ENCODE measurements at regions not wholly inside any gene's neighbourhood (a gene's known extent, or its start where the extent isn't known, plus 50 kb on each side); places are given as distances from the start of the nearest gene placed in this dataset.

DNA sequence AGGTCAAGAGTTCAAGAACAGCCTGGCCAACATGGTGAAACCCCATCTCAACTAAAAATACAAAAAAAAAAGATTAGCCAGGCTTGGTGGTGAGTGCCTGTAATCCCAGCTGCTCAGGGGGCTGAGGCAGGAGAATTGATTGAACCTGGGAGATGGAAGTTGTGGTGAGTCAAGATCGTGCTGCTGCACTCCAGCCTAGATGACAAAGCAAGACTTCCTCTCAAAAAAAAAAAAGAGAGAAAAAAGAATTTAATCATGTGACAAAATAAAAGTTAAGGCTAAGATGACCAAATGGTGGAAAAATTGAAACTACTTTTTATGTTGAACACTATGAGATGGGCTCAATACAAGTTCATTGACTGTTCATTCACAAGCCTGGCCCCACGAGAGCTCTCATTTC lies 141.1 kb upstream of the WDR11 start:
- intact Hi-C loops (cut with DNase I): no loop called here
- Histone ChIP-seq H3K9me3 (no peaks in the 10 kb centered on the region), H3K36me3 (no peaks in the 10 kb centered on the region), H3K27ac (replicated peaks in 1 of 4) (no peak overlapping the region), H3K4me1 (no peaks in the 10 kb centered on the region), H3K4me3 (no peak overlapping the region), H3K27me3 (peaks cover 0 to 11% (median 0%) of the 10 kb centered on the region in 4 donors)
- WGBS: 65% methylated on average over 2 of the region's 2 CpGs
- DNase-seq (ENCODE audit: extremely low spot score): no peak
- TF ChIP-seq EP300 (IDR thresholded peaks at IDR 0.05) (no peak), POLR2A (IDR thresholded peaks at IDR 0.05; ENCODE audit: low read depth) (no peak), POLR2AphosphoS5 (IDR thresholded peaks at IDR 0.05) (no peak)
- TF ChIP-seq, protein P1, sequence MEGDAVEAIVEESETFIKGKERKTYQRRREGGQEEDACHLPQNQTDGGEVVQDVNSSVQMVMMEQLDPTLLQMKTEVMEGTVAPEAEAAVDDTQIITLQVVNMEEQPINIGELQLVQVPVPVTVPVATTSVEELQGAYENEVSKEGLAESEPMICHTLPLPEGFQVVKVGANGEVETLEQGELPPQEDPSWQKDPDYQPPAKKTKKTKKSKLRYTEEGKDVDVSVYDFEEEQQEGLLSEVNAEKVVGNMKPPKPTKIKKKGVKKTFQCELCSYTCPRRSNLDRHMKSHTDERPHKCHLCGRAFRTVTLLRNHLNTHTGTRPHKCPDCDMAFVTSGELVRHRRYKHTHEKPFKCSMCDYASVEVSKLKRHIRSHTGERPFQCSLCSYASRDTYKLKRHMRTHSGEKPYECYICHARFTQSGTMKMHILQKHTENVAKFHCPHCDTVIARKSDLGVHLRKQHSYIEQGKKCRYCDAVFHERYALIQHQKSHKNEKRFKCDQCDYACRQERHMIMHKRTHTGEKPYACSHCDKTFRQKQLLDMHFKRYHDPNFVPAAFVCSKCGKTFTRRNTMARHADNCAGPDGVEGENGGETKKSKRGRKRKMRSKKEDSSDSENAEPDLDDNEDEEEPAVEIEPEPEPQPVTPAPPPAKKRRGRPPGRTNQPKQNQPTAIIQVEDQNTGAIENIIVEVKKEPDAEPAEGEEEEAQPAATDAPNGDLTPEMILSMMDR (IDR thresholded peaks at IDR 0.05): no peak

DNA sequence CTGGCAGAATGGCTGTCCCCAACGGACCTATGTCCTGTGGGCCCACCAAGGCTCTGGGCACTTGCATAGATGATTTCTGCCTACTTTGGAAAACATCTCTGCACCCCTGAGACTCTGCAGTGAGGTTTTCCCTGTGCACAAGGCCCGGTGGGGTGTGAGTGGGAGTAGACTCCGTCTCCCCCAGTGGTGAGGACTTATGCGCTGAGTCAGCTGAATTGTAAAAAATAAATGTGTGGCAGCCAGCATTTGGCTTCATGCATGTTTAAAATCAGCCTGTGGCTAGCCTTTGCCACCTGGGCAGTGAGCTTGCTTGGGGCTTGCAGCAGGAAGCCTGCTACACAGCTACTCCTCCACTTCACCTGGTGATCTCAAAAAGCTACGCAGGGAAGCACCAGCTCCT lies 139.3 kb upstream of the WDR11 start:
- WGBS: 68% methylated on average over 4 of the region's 5 CpGs

DNA sequence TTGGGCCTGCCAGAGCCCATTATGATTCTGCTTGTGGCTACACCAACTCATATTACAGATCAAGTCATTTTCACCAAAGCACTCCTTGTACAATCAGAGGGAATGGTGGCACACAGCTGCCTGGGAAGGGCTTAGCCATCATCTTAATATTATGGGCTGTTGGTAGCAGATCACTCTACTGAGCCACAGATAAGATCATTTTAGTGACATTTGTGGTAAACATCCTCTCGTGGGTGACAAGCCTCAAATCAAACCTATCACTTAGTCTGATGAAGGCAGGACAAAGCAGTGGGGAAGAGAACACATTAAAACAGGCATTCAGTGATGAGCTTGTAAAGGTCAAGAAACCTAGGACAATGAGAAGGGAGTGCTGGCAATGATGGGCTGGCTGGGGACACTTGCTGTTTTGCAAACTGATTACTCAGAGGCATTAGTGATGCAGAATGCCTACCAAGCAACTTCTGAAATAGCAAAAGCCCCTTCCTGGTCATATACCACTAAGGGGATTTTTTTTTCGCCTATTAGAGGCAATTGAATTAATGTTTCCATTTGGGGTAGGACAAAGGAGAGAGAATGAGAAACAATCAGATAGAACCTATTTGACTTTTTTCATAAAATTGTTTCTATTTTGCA lies 137.5 kb upstream of the WDR11 start:
- no peak for DNase-seq (ENCODE audit: extremely low spot score)
- WGBS: 56% methylated on average over 2 of the region's 2 CpGs
- no peaks in the 10 kb centered on the region for H3K4me1 ChIP-seq
- H3K27ac ChIP-seq (replicated peaks in 1 of 4): no peak overlapping the region
- H3K36me3 ChIP-seq: no peaks in the 10 kb centered on the region
- H3K4me3 ChIP-seq: no peak overlapping the region
- intact Hi-C loops (cut with DNase I): no loop called here
- TF ChIP-seq POLR2AphosphoS5 (IDR thresholded peaks at IDR 0.05) (no peak), POLR2A (IDR thresholded peaks at IDR 0.05; ENCODE audit: low read depth) (no peak), EP300 (IDR thresholded peaks at IDR 0.05) (no peak)
- TF ChIP-seq, protein P1 (IDR thresholded peaks at IDR 0.05): no peak
- peaks cover 0 to 11% (median 0%) of the 10 kb centered on the region in 4 donors for H3K27me3 ChIP-seq
- H3K9me3 ChIP-seq: peaks cover 0 to 3% (median 0%) of the 10 kb centered on the region in 4 donors

More for the DNA sequence above, 139.3 kb upstream of the WDR11 start:
- Histone ChIP-seq H3K27ac (replicated peaks in 1 of 4) (no peak overlapping the region), H3K27me3 (peaks cover 0 to 11% (median 0%) of the 10 kb centered on the region in 4 donors), H3K9me3 (no peaks in the 10 kb centered on the region), H3K4me3 (no peak overlapping the region), H3K36me3 (no peaks in the 10 kb centered on the region), H3K4me1 (no peaks in the 10 kb centered on the region)
- DNase-seq (ENCODE audit: extremely low spot score): no peak
- no peak for TF ChIP-seq POLR2AphosphoS5 (IDR thresholded peaks at IDR 0.05)
- TF ChIP-seq EP300 (IDR thresholded peaks at IDR 0.05): no peak
- TF ChIP-seq POLR2A (IDR thresholded peaks at IDR 0.05; ENCODE audit: low read depth): no peak
- TF ChIP-seq, protein P1 (IDR thresholded peaks at IDR 0.05): no peak
- intact Hi-C loops (cut with DNase I): no loop called here

DNA sequence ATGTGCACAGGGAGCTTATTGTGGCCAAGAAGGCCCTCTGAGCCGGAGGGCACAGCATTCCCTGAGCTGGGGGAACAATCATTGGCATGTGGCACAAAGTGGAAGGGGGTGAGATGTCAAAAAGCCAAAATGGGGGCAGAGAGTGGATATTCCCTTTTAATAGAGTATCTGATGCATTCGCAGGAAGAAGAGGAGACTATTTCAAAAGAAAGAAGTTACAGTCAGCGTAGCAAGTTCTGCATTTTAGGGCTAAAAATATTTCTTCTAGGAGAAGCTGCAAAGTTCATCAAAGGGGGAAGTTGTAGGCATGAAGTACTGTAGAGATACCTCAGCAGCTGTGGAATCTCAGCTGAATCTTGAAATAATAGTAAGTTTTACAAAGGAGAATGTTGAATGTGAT lies 136.0 kb upstream of the WDR11 start:
- H3K9me3 ChIP-seq: peaks cover 0 to 3% (median 0%) of the 10 kb centered on the region in 4 donors
- H3K36me3 ChIP-seq: no peaks in the 10 kb centered on the region
- intact Hi-C loops (cut with DNase I): no loop called here
- H3K4me3 ChIP-seq: no peak overlapping the region
- peaks cover 0 to 4% (median 0%) of the 10 kb centered on the region in 4 donors for H3K27me3 ChIP-seq
- WGBS: 39% methylated on average over 3 of the region's 3 CpGs
- DNase-seq (ENCODE audit: extremely low spot score): no peak
- H3K4me1 ChIP-seq: no peaks in the 10 kb centered on the region
- TF ChIP-seq POLR2AphosphoS5 (IDR thresholded peaks at IDR 0.05) (no peak), EP300 (IDR thresholded peaks at IDR 0.05) (no peak), POLR2A (IDR thresholded peaks at IDR 0.05; ENCODE audit: low read depth) (no peak)
- TF ChIP-seq, protein P1 (IDR thresholded peaks at IDR 0.05): no peak
- no peak overlapping the region for H3K27ac ChIP-seq (replicated peaks in 1 of 4)

DNA sequence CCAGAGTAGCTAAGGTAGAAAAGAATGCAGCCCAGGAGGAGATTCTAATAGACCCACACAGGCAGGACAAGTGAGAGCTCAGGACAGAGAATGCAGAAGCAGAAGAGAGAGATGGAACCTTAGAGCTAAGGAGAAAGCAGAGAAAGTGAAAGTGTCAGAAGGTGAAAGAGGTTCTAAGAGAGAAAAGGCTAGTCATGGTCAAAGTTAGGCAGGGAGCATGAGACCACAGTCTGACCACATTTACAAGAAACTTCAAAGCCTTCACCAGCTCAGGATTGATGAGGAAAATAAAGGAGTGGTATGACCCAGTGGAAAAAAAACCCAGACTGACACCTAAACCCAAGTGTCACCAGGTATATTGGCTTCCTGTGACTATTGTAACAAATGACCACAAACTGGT lies 131.8 kb upstream of the WDR11 start:
- Histone ChIP-seq H3K9me3 (peaks cover 0 to 3% (median 0%) of the 10 kb centered on the region in 4 donors), H3K4me1 (no peaks in the 10 kb centered on the region), H3K36me3 (no peaks in the 10 kb centered on the region), H3K27ac (replicated peaks in 1 of 4) (no peak overlapping the region), H3K4me3 (no peak overlapping the region), H3K27me3 (no peaks in the 10 kb centered on the region)
- DNase-seq (ENCODE audit: extremely low spot score): no peak
- intact Hi-C loops (cut with DNase I): no loop called here
- TF ChIP-seq EP300 (IDR thresholded peaks at IDR 0.05) (no peak), POLR2A (IDR thresholded peaks at IDR 0.05; ENCODE audit: low read depth) (no peak), POLR2AphosphoS5 (IDR thresholded peaks at IDR 0.05) (no peak)
- TF ChIP-seq, protein P1 (IDR thresholded peaks at IDR 0.05): no peak

Data from esophagus muscularis mucosa (tissue), 4 donors.